ENCODE measurements at regions not wholly inside any gene's neighbourhood (a gene's known extent, or its start where the extent isn't known, plus 50 kb on each side); places are given as distances from the start of the nearest gene placed in this dataset.

- no peak overlapping the region for H3K27ac ChIP-seq
- DNase-seq (ENCODE audit: low spot score) = no peak
- TF ChIP-seq CTCF (IDR thresholded peaks at IDR 0.05) = no peak
- H3K4me3 ChIP-seq = no peak overlapping the region
Measured at GRCh38 chr18:2411381-2411960, 159.8 kb downstream of the METTL4 start.

GRCh38 chr18:2412281-2412680, 159.0 kb downstream of the METTL4 start:
- TF ChIP-seq CTCF (IDR thresholded peaks at IDR 0.05) = no peak
- Histone ChIP-seq H3K4me3 (no peak overlapping the region), H3K27ac (no peak overlapping the region)
- DNase-seq (ENCODE audit: low spot score) = no peak

GRCh38 chr18:2412996-2413751, 158.1 kb downstream of the METTL4 start:
- Histone ChIP-seq H3K27ac (no peak overlapping the region), H3K4me3 (no peak overlapping the region)
- no peak for TF ChIP-seq CTCF (IDR thresholded peaks at IDR 0.05)
- DNase-seq (ENCODE audit: low spot score) = no peak

GRCh38 chr18:2414235-2414634, 157.1 kb downstream of the METTL4 start:
- Histone ChIP-seq H3K4me3 (no peak overlapping the region), H3K27ac (no peak overlapping the region)
- TF ChIP-seq CTCF (IDR thresholded peaks at IDR 0.05) = no peak
- DNase-seq (ENCODE audit: low spot score) = no peak

- no peak overlapping the region for H3K4me3 ChIP-seq
Measured at GRCh38 chr18:2415656-2416055, 155.6 kb downstream of the METTL4 start.

GRCh38 chr18:2417861-2418610, 153.3 kb downstream of the METTL4 start:
- H3K27ac ChIP-seq = no peak overlapping the region
- no peak overlapping the region for H3K4me3 ChIP-seq
- TF ChIP-seq CTCF (IDR thresholded peaks at IDR 0.05) = no peak
- DNase-seq (ENCODE audit: low spot score) = no peak

More at GRCh38 chr18:2415656-2416055, 155.6 kb downstream of the METTL4 start:
- H3K27ac ChIP-seq = no peak overlapping the region
- no peak for DNase-seq (ENCODE audit: low spot score)
- no peak for TF ChIP-seq CTCF (IDR thresholded peaks at IDR 0.05)
